Suprapubic skin (tissue), 4 donors: ENCODE measurements at regions not wholly inside any gene's neighbourhood (a gene's known extent, or its start where the extent isn't known, plus 50 kb on each side); places are given as distances from the start of the nearest gene placed in this dataset.

Source experiments
- CTCF ChIP-seq, 2 donors: fragments of 200-600 bp in 1 of 2; fragments of 450-650 bp in 1 of 2; sonication (generic) in 1 of 2; IDR thresholded peaks; one replicate each; pipeline ENCODE4 v1.5.1; 2016 to 2019; ENCODE audit warnings: antibody characterized with exemption in 2 of 2, mild to moderate bottlenecking in 1 of 2, moderate library complexity in 1 of 2
- POLR2A ChIP-seq, 2 donors: fragments of 450-650 bp; IDR thresholded peaks; one replicate each; pipeline ENCODE4 v1.6.1; 2017; ENCODE audit warnings: antibody characterized with exemption in 2 of 2, mild to moderate bottlenecking in 2 of 2, moderate library complexity in 2 of 2
- POLR2AphosphoS5 ChIP-seq, 3 donors: sonication (generic); formaldehyde crosslinking; IDR thresholded peaks; one replicate each; pipeline ENCODE4 v1.6.1; 2017; ENCODE audit warnings: antibody characterized with exemption in 3 of 3

GRCh38 chr1:38284953-38285352 is 238.4 kb upstream of the POU3F1 start:
- TF ChIP-seq CTCF (IDR thresholded peaks at IDR 0.05) (no peak), POLR2AphosphoS5 (IDR thresholded peaks at IDR 0.05) (no peak), POLR2A (IDR thresholded peaks at IDR 0.05) (no peak)
